ENCODE measurements at regions not wholly inside any gene's neighbourhood (a gene's known extent, or its start where the extent isn't known, plus 50 kb on each side); places are given as distances from the start of the nearest gene placed in this dataset.

DNA sequence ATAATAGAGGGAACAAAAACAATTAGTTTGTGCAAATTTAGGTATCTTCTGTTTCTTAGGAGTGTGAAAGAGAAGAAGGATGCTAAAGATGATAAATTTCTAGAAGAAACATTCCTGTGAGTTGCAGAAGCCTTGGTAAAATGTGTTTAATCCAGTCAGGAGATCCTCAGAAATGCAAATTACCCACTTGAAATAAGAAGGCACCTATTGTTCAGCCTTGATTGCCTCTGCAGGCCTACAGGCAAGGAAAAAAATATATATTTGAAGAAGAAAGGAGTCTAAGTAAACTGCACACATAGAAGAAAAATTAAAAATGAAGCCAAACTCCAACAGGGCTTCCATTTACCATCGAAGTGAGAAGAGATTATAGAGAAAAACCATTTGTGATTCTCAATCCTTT lies 51.0 kb upstream of the LHX8 start:
- Mint-ChIP-seq H3K4me1 (ENCODE audit: low read depth) (peaks cover 33% of the 10 kb centered on the region), H3K9me3 (ENCODE audit: low read depth) (peaks cover 2% of the 10 kb centered on the region), H3K27me3 (ENCODE audit: low read depth) (no peaks in the 10 kb centered on the region), H3K36me3 (ENCODE audit: low read depth) (no peaks in the 10 kb centered on the region), H3K27ac (ENCODE audit: unreplicated experiment) (no peak overlapping the region), H3K4me3 (ENCODE audit: unreplicated experiment) (no peak overlapping the region)
- no peak for DNase-seq (ENCODE audit: low spot score)
- TF ChIP-seq, protein P1, sequence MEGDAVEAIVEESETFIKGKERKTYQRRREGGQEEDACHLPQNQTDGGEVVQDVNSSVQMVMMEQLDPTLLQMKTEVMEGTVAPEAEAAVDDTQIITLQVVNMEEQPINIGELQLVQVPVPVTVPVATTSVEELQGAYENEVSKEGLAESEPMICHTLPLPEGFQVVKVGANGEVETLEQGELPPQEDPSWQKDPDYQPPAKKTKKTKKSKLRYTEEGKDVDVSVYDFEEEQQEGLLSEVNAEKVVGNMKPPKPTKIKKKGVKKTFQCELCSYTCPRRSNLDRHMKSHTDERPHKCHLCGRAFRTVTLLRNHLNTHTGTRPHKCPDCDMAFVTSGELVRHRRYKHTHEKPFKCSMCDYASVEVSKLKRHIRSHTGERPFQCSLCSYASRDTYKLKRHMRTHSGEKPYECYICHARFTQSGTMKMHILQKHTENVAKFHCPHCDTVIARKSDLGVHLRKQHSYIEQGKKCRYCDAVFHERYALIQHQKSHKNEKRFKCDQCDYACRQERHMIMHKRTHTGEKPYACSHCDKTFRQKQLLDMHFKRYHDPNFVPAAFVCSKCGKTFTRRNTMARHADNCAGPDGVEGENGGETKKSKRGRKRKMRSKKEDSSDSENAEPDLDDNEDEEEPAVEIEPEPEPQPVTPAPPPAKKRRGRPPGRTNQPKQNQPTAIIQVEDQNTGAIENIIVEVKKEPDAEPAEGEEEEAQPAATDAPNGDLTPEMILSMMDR (IDR thresholded peaks at IDR 0.05): no peak

- no peak overlapping the region for H3K4me3 Mint-ChIP-seq (ENCODE audit: unreplicated experiment)
- peak overlapping the region; percentile 87 for H3K27ac Mint-ChIP-seq (ENCODE audit: unreplicated experiment)
- peaks cover 33% of the 10 kb centered on the region for H3K4me1 Mint-ChIP-seq (ENCODE audit: low read depth)
- TF ChIP-seq, protein P1 (IDR thresholded peaks at IDR 0.05): no peak
- DNase-seq (ENCODE audit: low spot score): no peak
- peaks cover 2% of the 10 kb centered on the region for H3K9me3 Mint-ChIP-seq (ENCODE audit: low read depth)
- H3K27me3 Mint-ChIP-seq (ENCODE audit: low read depth): no peaks in the 10 kb centered on the region
- no peaks in the 10 kb centered on the region for H3K36me3 Mint-ChIP-seq (ENCODE audit: low read depth)
Measured at GRCh38 chr1:75083848-75084514, 50.2 kb upstream of the LHX8 start.
